H9 (cell line): ENCODE measurements at regions not wholly inside any gene's neighbourhood (a gene's known extent, or its start where the extent isn't known, plus 50 kb on each side); places are given as distances from the start of the nearest gene placed in this dataset.

Source experiments
- DNase-seq: peaks from one replicate; pipeline ENCODE4 v3.0.0-alpha.2; 2017
- H2AFZ ChIP-seq: one replicate; pipeline ENCODE4 v1.6.1; 2013; ENCODE audit warnings: mild to moderate bottlenecking, low read length, control low read depth, moderate library complexity
- H2AK5ac ChIP-seq: 2 replicates; pipeline ENCODE4 v1.6.1; 2013; ENCODE audit warnings: low read length, control low read depth, mixed read lengths; ENCODE audit not compliant: insufficient read length
- H2BK120ac ChIP-seq: one replicate; pipeline ENCODE4 v1.6.1; 2013; ENCODE audit warnings: low read depth, mild to moderate bottlenecking, low read length, control low read depth, inconsistent platforms; ENCODE audit not compliant: poor library complexity, severe bottlenecking
- H2BK12ac ChIP-seq: 2 replicates; pipeline ENCODE4 v1.6.1; 2013; ENCODE audit warnings: low read length, control low read depth, mixed read lengths, low read depth; ENCODE audit not compliant: insufficient read length
- H2BK15ac ChIP-seq: 2 replicates; pipeline ENCODE4 v1.6.1; 2013; ENCODE audit warnings: low read depth, low read length, control low read depth
- H2BK20ac ChIP-seq: one replicate; pipeline ENCODE4 v1.6.1; 2013; ENCODE audit warnings: low read depth, mild to moderate bottlenecking, low read length, control low read depth, inconsistent platforms; ENCODE audit not compliant: poor library complexity, severe bottlenecking
- H2BK5ac ChIP-seq: 2 replicates; pipeline ENCODE4 v1.6.1; 2013; ENCODE audit warnings: low read length, control low read depth, mixed read lengths; ENCODE audit not compliant: insufficient read length
- H3K14ac ChIP-seq: 2 replicates; pipeline ENCODE4 v1.6.1; 2013; ENCODE audit warnings: low read length, control low read depth; ENCODE audit not compliant: insufficient read depth
- H3K18ac ChIP-seq: 2 replicates; pipeline ENCODE4 v1.6.1; 2013; ENCODE audit warnings: low read depth, mild to moderate bottlenecking, mixed read lengths, low read length, control low read depth; ENCODE audit not compliant: insufficient read length
- H3K23ac ChIP-seq: 2 replicates; pipeline ENCODE4 v1.6.1; 2013; ENCODE audit warnings: low read length, control low read depth, mixed read lengths, low read depth; ENCODE audit not compliant: insufficient read length
- H3K23me2 ChIP-seq: 2 replicates; pipeline ENCODE4 v1.6.1; 2013; ENCODE audit warnings: low read depth, mild to moderate bottlenecking, mixed read lengths, low read length, control low read depth; ENCODE audit not compliant: insufficient read length, poor library complexity, severe bottlenecking
- H3K27ac ChIP-seq: 2 replicates; pipeline ENCODE4 v1.5.1; 2013; ENCODE audit warnings: low read length, control low read depth, mixed read lengths, low read depth; ENCODE audit not compliant: insufficient read length
- H3K27me3 ChIP-seq: 2 replicates; pipeline ENCODE4 v1.6.1; 2013; ENCODE audit warnings: low read length, control low read depth, inconsistent platforms; ENCODE audit not compliant: insufficient read depth
- H3K4ac ChIP-seq: 2 replicates; pipeline ENCODE4 v1.6.1; 2013; ENCODE audit warnings: low read depth, mild to moderate bottlenecking, control low read depth, inconsistent platforms, low read length, moderate library complexity
- H3K4me1 ChIP-seq: 2 replicates; pipeline ENCODE4 v1.6.1; 2013; ENCODE audit warnings: low read length, control low read depth, inconsistent platforms; ENCODE audit not compliant: insufficient read depth
- H3K4me2 ChIP-seq: 2 replicates; pipeline ENCODE4 v1.6.1; 2013; ENCODE audit warnings: low read length, control low read depth, mixed read lengths; ENCODE audit not compliant: insufficient read length, insufficient read depth
- H3K56ac ChIP-seq: 2 replicates; pipeline ENCODE4 v1.6.1; 2013; ENCODE audit warnings: low read depth, mild to moderate bottlenecking, mixed read lengths, low read length, control low read depth; ENCODE audit not compliant: insufficient read length
- H3K79me1 ChIP-seq: 2 replicates; pipeline ENCODE4 v1.6.1; 2013; ENCODE audit warnings: low read depth, mild to moderate bottlenecking, moderate library complexity, low read length, control low read depth, inconsistent platforms; ENCODE audit not compliant: insufficient read depth, poor library complexity, severe bottlenecking
- H3K79me2 ChIP-seq: 2 replicates; pipeline ENCODE4 v1.6.1; 2013; ENCODE audit warnings: low read length, control low read depth, inconsistent platforms; ENCODE audit not compliant: insufficient read depth
- H3K9ac ChIP-seq: 2 replicates; pipeline ENCODE4 v1.6.1; 2013; ENCODE audit warnings: low read length, control low read depth, mixed read lengths; ENCODE audit not compliant: insufficient read length; ENCODE audit errors: extremely low read depth
- H3K9me3 ChIP-seq: one replicate; pipeline ENCODE4 v1.6.1; 2013; ENCODE audit warnings: low read depth, low read length, inconsistent platforms; ENCODE audit not compliant: control insufficient read depth
- H3T11ph ChIP-seq: one replicate; pipeline ENCODE4 v1.6.1; 2013; ENCODE audit warnings: mild to moderate bottlenecking, low read length, control low read depth, inconsistent platforms
- H4K20me1 ChIP-seq: one replicate; pipeline ENCODE4 v1.6.1; 2013; ENCODE audit not compliant: control insufficient read depth, insufficient read length, insufficient read depth
- H4K5ac ChIP-seq: 2 replicates; pipeline ENCODE4 v1.6.1; 2013; ENCODE audit warnings: low read depth, mild to moderate bottlenecking, mixed read lengths, low read length, control low read depth; ENCODE audit not compliant: insufficient read length
- H4K8ac ChIP-seq: replicated peaks from 2 replicates; pipeline ENCODE4 v1.6.1; 2013; ENCODE audit warnings: low read length, control low read depth, mixed read lengths, low read depth; ENCODE audit not compliant: insufficient read length
- H4K91ac ChIP-seq: 2 replicates; pipeline ENCODE4 v1.6.1; 2013; ENCODE audit warnings: low read depth, mild to moderate bottlenecking, moderate library complexity, mixed read lengths, low read length, control low read depth; ENCODE audit not compliant: insufficient read length
- H3K27ac Mint-ChIP-seq, 3 experiments: 2 replicates in 2 of 3; 3 replicates in 1 of 3; pipeline ENCODE4 v1.8.0; 2020 to 2021; ENCODE audit warnings: mixed read lengths in 3 of 3, mild to moderate bottlenecking in 1 of 3, moderate library complexity in 1 of 3
- H3K27me3 Mint-ChIP-seq: 2 replicates; pipeline ENCODE4 v1.8.0; 2021; ENCODE audit warnings: low read depth, mild to moderate bottlenecking, moderate library complexity, mixed read lengths
- H3K36me3 Mint-ChIP-seq, 3 experiments: 2 replicates in 2 of 3; 3 replicates in 1 of 3; pipeline ENCODE4 v1.8.0; 2020 to 2021; ENCODE audit warnings: low read depth in 3 of 3, mixed read lengths in 3 of 3; ENCODE audit not compliant: insufficient read depth in 1 of 3
- H3K4me1 Mint-ChIP-seq, 2 experiments: 2 replicates each; pipeline ENCODE4 v1.8.0; 2020; ENCODE audit warnings: mixed read lengths in 2 of 2
- H3K4me3 Mint-ChIP-seq, 2 experiments: 2 replicates in 1 of 2; 3 replicates in 1 of 2; pipeline ENCODE4 v1.8.0; 2020 to 2021; ENCODE audit warnings: mild to moderate bottlenecking in 2 of 2, mixed read lengths in 2 of 2, moderate library complexity in 1 of 2
- H3K9me3 Mint-ChIP-seq, 2 experiments: 2 replicates in 1 of 2; 3 replicates in 1 of 2; pipeline ENCODE4 v1.8.0; 2020; ENCODE audit warnings: mild to moderate bottlenecking in 2 of 2, mixed read lengths in 2 of 2, moderate library complexity in 1 of 2
- WGBS: extraction: QIAGEN DNeasy Blood & Tissue Kit; methylation state at CpG from one replicate; pipeline ENCODE4 v1.1.7; 2013; ENCODE audit warnings: missing lambda C conversion rate, low lambda C conversion rate, mixed read lengths; ENCODE audit not compliant: insufficient read length; ENCODE audit errors: extremely low coverage; 5-methylcytosine and 5-hydroxymethylcytosine counted together
- TF ChIP-seq, protein P1 (sequence below): fragments of 200-600 bp; sonication (generic); conservative IDR thresholded peaks from 3 replicates; pipeline ENCODE4 v1.8.0; 2021; ENCODE audit warnings: antibody characterized with exemption, mild to moderate bottlenecking

DNA sequence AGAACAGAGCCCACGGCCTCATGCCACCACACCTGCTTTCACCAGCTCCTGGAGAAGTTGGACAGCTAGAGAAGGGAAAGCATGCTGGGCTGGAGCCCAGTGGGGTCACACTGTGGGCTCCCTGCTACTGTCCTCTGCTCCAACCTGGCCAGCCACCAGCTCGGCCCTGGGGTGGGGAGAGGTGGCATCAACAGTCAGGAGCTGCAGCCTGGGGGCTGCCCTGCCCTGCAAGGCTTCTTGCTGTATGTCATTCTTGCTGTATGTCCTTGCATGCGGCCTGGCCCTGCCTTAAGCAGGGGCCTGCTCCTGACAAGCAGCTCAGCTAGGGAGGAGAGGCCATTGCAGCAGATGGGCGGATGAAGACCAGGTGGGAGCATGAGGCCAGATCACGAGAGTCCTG, 50.7 kb upstream of the CCL2 start:
- H3K4me2 ChIP-seq: no peak overlapping the region
- no peak overlapping the region for H2BK5ac ChIP-seq
- H4K5ac ChIP-seq: no peak overlapping the region
- H4K91ac ChIP-seq: no peak overlapping the region
- Mint-ChIP-seq H3K27ac (no peak overlapping the region), H3K4me1 (peaks cover 2 to 6% of the 10 kb centered on the region in 2 experiments; a peak in 3 of 4 replicates), H3K4me3 (no peak overlapping the region), H3K36me3 (0 out of 7 replicates have a peak, but pooled peaks cover 0 to 4% (median 0%) of the 10 kb centered on the region in 3 experiments), H3K27me3 (peaks cover 9% of the 10 kb centered on the region), H3K9me3 (peaks cover 0 to 9% of the 10 kb centered on the region in 2 experiments; a peak in 4 of 5 replicates)
- H2BK120ac ChIP-seq: no peak overlapping the region
- TF ChIP-seq, protein P1, sequence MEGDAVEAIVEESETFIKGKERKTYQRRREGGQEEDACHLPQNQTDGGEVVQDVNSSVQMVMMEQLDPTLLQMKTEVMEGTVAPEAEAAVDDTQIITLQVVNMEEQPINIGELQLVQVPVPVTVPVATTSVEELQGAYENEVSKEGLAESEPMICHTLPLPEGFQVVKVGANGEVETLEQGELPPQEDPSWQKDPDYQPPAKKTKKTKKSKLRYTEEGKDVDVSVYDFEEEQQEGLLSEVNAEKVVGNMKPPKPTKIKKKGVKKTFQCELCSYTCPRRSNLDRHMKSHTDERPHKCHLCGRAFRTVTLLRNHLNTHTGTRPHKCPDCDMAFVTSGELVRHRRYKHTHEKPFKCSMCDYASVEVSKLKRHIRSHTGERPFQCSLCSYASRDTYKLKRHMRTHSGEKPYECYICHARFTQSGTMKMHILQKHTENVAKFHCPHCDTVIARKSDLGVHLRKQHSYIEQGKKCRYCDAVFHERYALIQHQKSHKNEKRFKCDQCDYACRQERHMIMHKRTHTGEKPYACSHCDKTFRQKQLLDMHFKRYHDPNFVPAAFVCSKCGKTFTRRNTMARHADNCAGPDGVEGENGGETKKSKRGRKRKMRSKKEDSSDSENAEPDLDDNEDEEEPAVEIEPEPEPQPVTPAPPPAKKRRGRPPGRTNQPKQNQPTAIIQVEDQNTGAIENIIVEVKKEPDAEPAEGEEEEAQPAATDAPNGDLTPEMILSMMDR: no peak
- H3K18ac ChIP-seq: no peak overlapping the region
- H3K23ac ChIP-seq: no peak overlapping the region
- no peaks in the 10 kb centered on the region for H3K23me2 ChIP-seq
- no peak for DNase-seq
- no peak overlapping the region; the same call in 1 of the 2 replicates for H3K14ac ChIP-seq
- H3K9me3 ChIP-seq: no peaks in the 10 kb centered on the region
- no CpG with 5 or more reads among the region's 5 CpGs for WGBS
- no peak overlapping the region for H2BK12ac ChIP-seq
- no peaks in the 10 kb centered on the region for H3K79me2 ChIP-seq
- no peaks in the 10 kb centered on the region for H3K79me1 ChIP-seq
- H4K20me1 ChIP-seq: no peaks in the 10 kb centered on the region
- no peak overlapping the region for H2BK15ac ChIP-seq
- no peaks in the 10 kb centered on the region for H3K4me1 ChIP-seq
- H2AK5ac ChIP-seq: no peak overlapping the region
- no peak overlapping the region for H4K8ac ChIP-seq
- no peak overlapping the region for H2BK20ac ChIP-seq
- no peak overlapping the region for H3T11ph ChIP-seq
- no peak overlapping the region for H3K27ac ChIP-seq
- H2AFZ ChIP-seq: no peak overlapping the region
- H3K4ac ChIP-seq: no peak overlapping the region
- no peak overlapping the region for H3K9ac ChIP-seq
- H3K56ac ChIP-seq: no peak overlapping the region
- H3K27me3 ChIP-seq: no peaks in the 10 kb centered on the region
